ENCODE measurements at regions not wholly inside any gene's neighbourhood (a gene's known extent, or its start where the extent isn't known, plus 50 kb on each side); places are given as distances from the start of the nearest gene placed in this dataset.

DNA sequence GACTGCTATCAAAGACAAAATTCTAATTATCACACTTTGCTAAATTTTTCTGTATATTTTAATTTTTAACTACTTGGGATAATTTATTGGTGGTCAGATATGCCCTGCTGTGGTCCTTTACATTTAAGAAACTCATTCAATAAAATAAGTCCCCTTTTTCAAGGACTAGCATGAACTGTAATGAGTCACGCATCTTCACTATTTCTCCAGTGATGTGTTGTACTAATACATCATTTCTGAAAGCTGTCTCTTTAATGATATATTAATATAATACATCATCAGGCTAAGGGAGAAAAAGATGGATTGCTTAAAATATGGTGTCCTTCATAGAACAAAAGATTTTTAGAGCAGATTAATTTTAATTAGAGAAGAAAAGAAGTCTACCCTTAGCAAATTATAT is 901.4 kb downstream of the DIPK2A start:
- TF ChIP-seq, protein P1, sequence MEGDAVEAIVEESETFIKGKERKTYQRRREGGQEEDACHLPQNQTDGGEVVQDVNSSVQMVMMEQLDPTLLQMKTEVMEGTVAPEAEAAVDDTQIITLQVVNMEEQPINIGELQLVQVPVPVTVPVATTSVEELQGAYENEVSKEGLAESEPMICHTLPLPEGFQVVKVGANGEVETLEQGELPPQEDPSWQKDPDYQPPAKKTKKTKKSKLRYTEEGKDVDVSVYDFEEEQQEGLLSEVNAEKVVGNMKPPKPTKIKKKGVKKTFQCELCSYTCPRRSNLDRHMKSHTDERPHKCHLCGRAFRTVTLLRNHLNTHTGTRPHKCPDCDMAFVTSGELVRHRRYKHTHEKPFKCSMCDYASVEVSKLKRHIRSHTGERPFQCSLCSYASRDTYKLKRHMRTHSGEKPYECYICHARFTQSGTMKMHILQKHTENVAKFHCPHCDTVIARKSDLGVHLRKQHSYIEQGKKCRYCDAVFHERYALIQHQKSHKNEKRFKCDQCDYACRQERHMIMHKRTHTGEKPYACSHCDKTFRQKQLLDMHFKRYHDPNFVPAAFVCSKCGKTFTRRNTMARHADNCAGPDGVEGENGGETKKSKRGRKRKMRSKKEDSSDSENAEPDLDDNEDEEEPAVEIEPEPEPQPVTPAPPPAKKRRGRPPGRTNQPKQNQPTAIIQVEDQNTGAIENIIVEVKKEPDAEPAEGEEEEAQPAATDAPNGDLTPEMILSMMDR (IDR thresholded peaks at IDR 0.05) = no peak
- TF ChIP-seq POLR2A (IDR thresholded peaks at IDR 0.05) (no peak), POLR2AphosphoS5 (IDR thresholded peaks at IDR 0.05) (no peak)
